ENCODE measurements at regions not wholly inside any gene's neighbourhood (a gene's known extent, or its start where the extent isn't known, plus 50 kb on each side); places are given as distances from the start of the nearest gene placed in this dataset.
A peak's percentile ranks its signal among the peaks of the same experiment; 100 is the strongest.

DNA sequence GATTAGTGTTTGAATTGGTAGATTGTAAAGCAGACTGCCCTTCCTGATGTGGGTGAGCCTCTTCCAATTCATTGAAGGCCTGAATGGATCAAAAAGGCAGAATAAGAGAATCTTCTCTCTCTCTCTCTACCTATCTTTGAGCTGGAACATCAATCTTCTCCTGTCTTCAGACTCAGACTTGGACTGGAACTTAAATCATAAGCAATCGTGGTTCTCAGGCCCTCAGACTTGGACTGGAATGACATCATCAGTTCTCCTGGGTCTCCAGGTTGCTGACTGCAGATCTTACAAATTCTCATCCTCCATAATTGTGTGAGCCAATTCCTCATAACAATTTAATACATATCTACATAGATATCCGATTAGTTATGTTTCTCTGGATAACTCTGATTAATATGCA, 66.8 kb downstream of the IER5 start:
- no peak overlapping the region for H3K4me3 ChIP-seq
- no peaks in the 10 kb centered on the region for H3K36me3 ChIP-seq
- H3K9me3 ChIP-seq = no peaks in the 10 kb centered on the region
- H3K4me1 ChIP-seq = peaks cover 50% of the 10 kb centered on the region
- TF ChIP-seq, protein P1, sequence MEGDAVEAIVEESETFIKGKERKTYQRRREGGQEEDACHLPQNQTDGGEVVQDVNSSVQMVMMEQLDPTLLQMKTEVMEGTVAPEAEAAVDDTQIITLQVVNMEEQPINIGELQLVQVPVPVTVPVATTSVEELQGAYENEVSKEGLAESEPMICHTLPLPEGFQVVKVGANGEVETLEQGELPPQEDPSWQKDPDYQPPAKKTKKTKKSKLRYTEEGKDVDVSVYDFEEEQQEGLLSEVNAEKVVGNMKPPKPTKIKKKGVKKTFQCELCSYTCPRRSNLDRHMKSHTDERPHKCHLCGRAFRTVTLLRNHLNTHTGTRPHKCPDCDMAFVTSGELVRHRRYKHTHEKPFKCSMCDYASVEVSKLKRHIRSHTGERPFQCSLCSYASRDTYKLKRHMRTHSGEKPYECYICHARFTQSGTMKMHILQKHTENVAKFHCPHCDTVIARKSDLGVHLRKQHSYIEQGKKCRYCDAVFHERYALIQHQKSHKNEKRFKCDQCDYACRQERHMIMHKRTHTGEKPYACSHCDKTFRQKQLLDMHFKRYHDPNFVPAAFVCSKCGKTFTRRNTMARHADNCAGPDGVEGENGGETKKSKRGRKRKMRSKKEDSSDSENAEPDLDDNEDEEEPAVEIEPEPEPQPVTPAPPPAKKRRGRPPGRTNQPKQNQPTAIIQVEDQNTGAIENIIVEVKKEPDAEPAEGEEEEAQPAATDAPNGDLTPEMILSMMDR (IDR thresholded peaks at IDR 0.05) = no peak
- ATAC-seq = no peak
- DNase-seq = no peak
- intact Hi-C loops (cut with DNase I) = no loop called here
- H3K27me3 ChIP-seq (ENCODE audit: low read depth) = no peaks in the 10 kb centered on the region
- no peak overlapping the region for H3K27ac ChIP-seq

DNA sequence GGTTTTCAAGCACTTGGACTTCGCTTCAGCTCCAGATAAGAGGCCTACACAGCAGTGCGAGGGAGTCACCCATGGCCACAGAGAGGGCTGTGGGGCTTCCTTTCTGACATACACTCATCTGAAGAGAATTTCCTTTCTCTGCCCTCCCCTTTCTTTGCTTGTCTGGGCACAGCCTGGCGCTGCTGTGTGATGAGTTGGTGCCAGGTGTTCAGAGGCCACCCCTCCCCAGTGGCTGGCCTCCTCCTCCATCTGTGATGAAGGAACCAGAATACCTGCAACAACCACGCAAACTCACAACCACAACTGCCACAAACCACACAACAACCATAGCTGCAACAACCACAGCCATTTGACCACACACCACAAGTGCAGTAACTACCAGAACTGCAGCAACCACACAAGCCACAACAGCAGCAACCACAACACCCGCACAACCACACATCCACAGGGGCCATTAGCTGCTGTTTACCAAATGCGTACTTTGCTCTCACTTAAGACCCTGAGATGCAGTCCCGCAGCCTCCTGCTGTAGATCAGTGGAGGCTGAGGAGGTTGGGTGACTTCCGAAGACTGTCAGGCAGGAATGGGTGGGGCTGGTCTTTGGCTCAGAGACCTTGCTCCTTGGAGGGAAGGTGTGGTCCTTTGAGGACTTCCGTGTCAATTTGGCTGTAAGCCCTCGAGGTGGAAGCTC, 71.1 kb downstream of the IER5 start:
- no peaks in the 10 kb centered on the region for H3K27me3 ChIP-seq (ENCODE audit: low read depth)
- no peak overlapping the region for H3K4me3 ChIP-seq
- DNase-seq (no peak), ATAC-seq (peak; percentile 82 to 83)
- TF ChIP-seq, protein P1 (IDR thresholded peaks at IDR 0.05) = no peak
- intact Hi-C loops (cut with DNase I) = no loop called here
- no peaks in the 10 kb centered on the region for H3K36me3 ChIP-seq
- H3K27ac ChIP-seq = no peak overlapping the region
- H3K4me1 ChIP-seq = peaks cover 19% of the 10 kb centered on the region
- H3K9me3 ChIP-seq = peaks cover 3% of the 10 kb centered on the region

GRCh38 chr1:181160322-181160721, 71.8 kb downstream of the IER5 start:
- no peak overlapping the region for H3K27ac ChIP-seq
- no peak for DNase-seq
- peaks cover 19% of the 10 kb centered on the region for H3K4me1 ChIP-seq
- TF ChIP-seq, protein P1 (IDR thresholded peaks at IDR 0.05) = no peak
- intact Hi-C loops (cut with DNase I) = no loop called here
- no peak overlapping the region for H3K4me3 ChIP-seq
- no peaks in the 10 kb centered on the region for H3K27me3 ChIP-seq (ENCODE audit: low read depth)
- H3K36me3 ChIP-seq = no peaks in the 10 kb centered on the region
- H3K9me3 ChIP-seq = peaks cover 3% of the 10 kb centered on the region
- ATAC-seq = peak in 1 of 2 donors; percentile 13

DNA sequence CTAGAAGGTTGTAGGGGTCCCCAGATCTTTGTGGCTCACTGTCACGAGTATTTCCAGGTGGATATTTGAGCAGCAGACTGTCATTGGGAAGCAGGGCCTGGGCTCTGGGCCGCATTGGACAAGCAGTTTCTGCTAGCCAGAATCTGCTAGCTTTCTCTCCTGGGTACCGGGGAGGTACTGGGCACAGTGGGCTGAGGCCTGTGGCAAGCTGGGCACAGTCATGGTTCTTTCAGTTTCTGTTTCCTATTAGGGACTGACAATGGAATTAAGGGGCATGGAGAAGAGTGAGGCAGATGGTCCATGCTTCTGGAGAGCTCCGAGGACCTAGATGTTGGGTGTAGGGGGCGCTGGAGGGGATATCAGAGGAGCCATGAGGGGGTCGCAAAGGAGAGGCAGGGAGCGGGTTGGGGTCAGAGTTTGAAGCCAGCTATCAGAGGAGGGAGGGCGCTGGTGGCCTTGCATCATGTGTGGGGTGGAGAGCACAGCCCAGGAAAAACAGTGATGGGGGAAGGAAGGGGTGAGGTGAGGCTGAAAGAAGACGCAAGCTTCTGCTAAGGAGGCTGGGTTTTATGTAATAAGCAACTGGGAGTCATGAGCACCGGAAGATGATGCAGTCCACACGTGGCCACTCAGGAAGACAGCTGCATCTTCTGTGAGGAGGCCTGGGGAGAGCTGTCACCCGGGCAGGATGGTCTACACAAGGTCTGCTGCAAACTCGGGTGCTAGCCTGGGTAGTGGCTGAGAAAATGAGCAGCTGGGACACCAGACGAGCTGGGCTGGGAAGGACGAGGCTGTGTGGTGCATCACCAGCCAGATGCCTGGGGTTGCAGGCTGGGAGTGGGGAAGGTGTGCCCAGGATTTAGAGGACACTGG, 72.7 kb downstream of the IER5 start:
- TF ChIP-seq, protein P1 (IDR thresholded peaks at IDR 0.05) = no peak
- intact Hi-C loops (cut with DNase I) = no loop called here
- ATAC-seq = peak; percentile 18 to 20

DNA sequence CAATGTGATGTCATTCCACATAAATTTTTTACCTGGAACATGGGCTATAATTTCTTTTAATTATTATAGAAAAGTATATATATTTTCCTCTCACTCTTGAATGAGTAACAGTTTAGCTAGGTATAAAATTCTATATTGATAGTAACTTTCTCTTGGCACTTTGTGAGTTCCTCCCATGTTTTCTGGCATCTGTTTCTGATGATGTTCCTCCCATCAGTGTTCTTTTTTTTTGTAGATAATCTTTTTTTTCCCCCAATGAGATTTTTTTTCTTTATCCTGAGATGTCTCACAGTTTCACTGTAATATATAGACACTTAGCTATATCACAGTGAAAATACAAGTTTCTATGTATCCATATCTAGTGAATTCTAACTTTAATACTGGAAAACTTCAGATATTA, 75.2 kb downstream of the IER5 start:
- no peaks in the 10 kb centered on the region for H3K27me3 ChIP-seq (ENCODE audit: low read depth)
- no peaks in the 10 kb centered on the region for H3K36me3 ChIP-seq
- no peak overlapping the region for H3K4me3 ChIP-seq
- ATAC-seq (no peak), DNase-seq (no peak)
- TF ChIP-seq, protein P1 (IDR thresholded peaks at IDR 0.05) = no peak
- intact Hi-C loops (cut with DNase I) = no loop called here
- H3K9me3 ChIP-seq = peaks cover 3% of the 10 kb centered on the region
- no peak overlapping the region for H3K27ac ChIP-seq
- peaks cover 19% of the 10 kb centered on the region for H3K4me1 ChIP-seq

More for the DNA sequence above, 72.7 kb downstream of the IER5 start:
- H3K36me3 ChIP-seq = no peaks in the 10 kb centered on the region
- DNase-seq = no peak
- H3K4me1 ChIP-seq = peaks cover 19% of the 10 kb centered on the region
- H3K9me3 ChIP-seq = peaks cover 3% of the 10 kb centered on the region
- no peaks in the 10 kb centered on the region for H3K27me3 ChIP-seq (ENCODE audit: low read depth)
- no peak overlapping the region for H3K27ac ChIP-seq
- H3K4me3 ChIP-seq = no peak overlapping the region
